Activated T-helper 9 cell treated with anti-CD3 and anti-CD28 coated beads, Interleukin-2, amount 50 U/mL, for 16 hours (primary cell): ENCODE measurements at regions not wholly inside any gene's neighbourhood (a gene's known extent, or its start where the extent isn't known, plus 50 kb on each side); places are given as distances from the start of the nearest gene placed in this dataset.
"Not testable (repeated sequence)": the region's sequence is repeated elsewhere in the genome, so short reads cannot be mapped to it uniquely, and the experiment has no call there.

ENCODE experiments used
- DNase-seq: peaks from one replicate; pipeline ENCODE4 v3.0.0-alpha.2; 2020; ENCODE audit warnings: low read depth

- DNase-seq = not testable (repeated sequence)
These were observed 815.4 kb upstream of the B3GALT2 start for GRCh38 chr1:194001726-194002350.

GRCh38 chr1:193988885-193989284 lies 802.5 kb upstream of the B3GALT2 start:
- no peak for DNase-seq

GRCh38 chr1:193979219-193979618 lies 792.8 kb upstream of the B3GALT2 start:
- DNase-seq = no peak

GRCh38 chr1:193974286-193974798 lies 787.9 kb upstream of the B3GALT2 start:
- DNase-seq = no peak

GRCh38 chr1:193973428-193973827 lies 787.0 kb upstream of the B3GALT2 start:
- no peak for DNase-seq

- DNase-seq = no peak
These were observed 785.2 kb upstream of the B3GALT2 start for GRCh38 chr1:193971595-193971994.

- DNase-seq = no peak
These were observed 774.1 kb upstream of the B3GALT2 start for GRCh38 chr1:193960499-193960898.

GRCh38 chr1:193960040-193960439 lies 773.6 kb upstream of the B3GALT2 start:
- DNase-seq = no peak

GRCh38 chr1:193957556-193958095 lies 771.2 kb upstream of the B3GALT2 start:
- DNase-seq = no peak

- no peak for DNase-seq
These were observed 766.5 kb upstream of the B3GALT2 start for GRCh38 chr1:193952778-193953374.

GRCh38 chr1:193951984-193952383 lies 765.6 kb upstream of the B3GALT2 start:
- DNase-seq = no peak

- no peak for DNase-seq
These were observed 758.0 kb upstream of the B3GALT2 start for GRCh38 chr1:193944454-193944853.

- no peak for DNase-seq
These were observed 753.8 kb upstream of the B3GALT2 start for GRCh38 chr1:193940176-193940575.

GRCh38 chr1:193939585-193939984 lies 753.2 kb upstream of the B3GALT2 start:
- no peak for DNase-seq

- no peak for DNase-seq
These were observed 750.9 kb upstream of the B3GALT2 start for GRCh38 chr1:193937308-193937707.

GRCh38 chr1:193932979-193933378 lies 746.6 kb upstream of the B3GALT2 start:
- no peak for DNase-seq

GRCh38 chr1:193931356-193931755 lies 744.9 kb upstream of the B3GALT2 start:
- no peak for DNase-seq

- DNase-seq = no peak
These were observed 743.1 kb upstream of the B3GALT2 start for GRCh38 chr1:193929374-193930033.

GRCh38 chr1:193927550-193927949 lies 741.1 kb upstream of the B3GALT2 start:
- no peak for DNase-seq

- DNase-seq = no peak
These were observed 740.5 kb upstream of the B3GALT2 start for GRCh38 chr1:193926956-193927355.

GRCh38 chr1:193919827-193920226 lies 733.4 kb upstream of the B3GALT2 start:
- DNase-seq = no peak

GRCh38 chr1:193916452-193916851 lies 730.0 kb upstream of the B3GALT2 start:
- no peak for DNase-seq

- DNase-seq = no peak
These were observed 728.5 kb upstream of the B3GALT2 start for GRCh38 chr1:193914871-193915270.
